Smooth muscle cell (in vitro differentiated cells): ENCODE measurements at regions not wholly inside any gene's neighbourhood (a gene's known extent, or its start where the extent isn't known, plus 50 kb on each side); places are given as distances from the start of the nearest gene placed in this dataset.
"Not testable (repeated sequence)": the region's sequence is repeated elsewhere in the genome, so short reads cannot be mapped to it uniquely, and the experiment has no call there.

Experiments
- DNase-seq: peaks from one replicate; lab custom pipeline; 2025; ENCODE audit not compliant: unreplicated experiment; lab: John Stamatoyannopoulos, UW
- H2AFZ ChIP-seq: fragments of 200-600 bp; sonication (generic); 2 replicates; pipeline ENCODE4 v1.6.0; 2016; ENCODE audit warnings: antibody characterized with exemption, low read depth, mild to moderate bottlenecking
- H3F3A ChIP-seq: fragments of 200-600 bp; sonication (generic); 2 replicates; pipeline ENCODE4 v1.6.0; 2017; ENCODE audit warnings: antibody characterized with exemption, low read depth
- H3K27ac ChIP-seq: fragments of 200-600 bp; sonication (generic); 2 replicates; pipeline ENCODE4 v1.5.1; 2016; ENCODE audit warnings: low read depth, mild to moderate bottlenecking
- H3K27me3 ChIP-seq: fragments of 200-600 bp; sonication (generic); 2 replicates; pipeline ENCODE4 v1.6.1; 2016; ENCODE audit warnings: low read depth, mild to moderate bottlenecking
- H3K36me3 ChIP-seq: fragments of 200-600 bp; sonication (generic); 2 replicates; pipeline ENCODE4 v1.5.1; 2016; ENCODE audit warnings: low read depth
- H3K4me1 ChIP-seq: fragments of 200-600 bp; sonication (generic); 2 replicates; pipeline ENCODE4 v1.5.1; 2016; ENCODE audit warnings: low read depth
- H3K4me2 ChIP-seq: fragments of 200-600 bp; sonication (generic); 2 replicates; pipeline ENCODE4 v1.6.0; 2016; ENCODE audit warnings: mild to moderate bottlenecking
- H3K4me3 ChIP-seq: fragments of 200-600 bp; sonication (generic); 2 replicates; pipeline ENCODE4 v1.5.1; 2016; ENCODE audit warnings: mild to moderate bottlenecking
- H3K79me2 ChIP-seq: fragments of 200-600 bp; sonication (generic); 2 replicates; pipeline ENCODE4 v1.6.0; 2016; ENCODE audit warnings: low read depth, mild to moderate bottlenecking
- H3K9ac ChIP-seq: fragments of 200-600 bp; sonication (generic); 2 replicates; pipeline ENCODE4 v1.6.0; 2016; ENCODE audit warnings: low read depth
- H3K9me3 ChIP-seq: fragments of 200-600 bp; sonication (generic); replicated peaks from 2 replicates; pipeline ENCODE4 v1.5.1; 2016; ENCODE audit warnings: low read depth
- H4K20me1 ChIP-seq: fragments of 200-600 bp; sonication (generic); 2 replicates; pipeline ENCODE4 v1.6.0; 2016; ENCODE audit warnings: low read depth
- CTCF ChIP-seq: fragments of 200-600 bp; sonication (generic); IDR thresholded peaks from 2 replicates; pipeline ENCODE4 v1.5.1; 2017; ENCODE audit warnings: borderline replicate concordance, mild to moderate bottlenecking, antibody characterized with exemption; ENCODE audit not compliant: insufficient read depth, poor library complexity, severe bottlenecking
- WGBS: methylation state at CpG from one replicate; pipeline ENCODE4 v1.1.7; 2016; ENCODE audit warnings: low lambda C conversion rate; 5-methylcytosine and 5-hydroxymethylcytosine counted together

DNA sequence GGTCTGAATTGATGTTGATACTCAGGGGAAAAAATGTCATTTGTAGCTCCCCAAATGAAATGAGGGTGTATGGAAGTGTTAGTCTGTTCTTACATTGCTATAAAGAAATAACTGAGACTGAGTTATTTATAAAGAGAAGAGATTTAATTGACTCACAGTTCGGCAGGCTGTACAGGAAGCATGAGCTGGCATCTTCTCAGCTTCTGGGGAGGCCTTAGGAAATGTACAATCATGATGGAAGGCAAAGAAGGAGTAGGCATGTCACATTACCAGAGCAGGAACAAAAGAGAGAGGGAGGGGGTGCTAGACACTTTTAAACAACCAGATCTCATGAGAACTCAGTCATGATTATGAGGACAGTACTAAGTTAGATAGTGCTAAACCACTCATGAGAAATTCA lies 1199.9 kb upstream of the DIAPH2 start:
- H3K4me1 ChIP-seq: no peaks in the 10 kb centered on the region
- H3K9ac ChIP-seq: no peak overlapping the region
- 64% methylated on average over 1 of the region's 1 CpG for WGBS
- no peaks in the 10 kb centered on the region for H3K9me3 ChIP-seq
- H3K36me3 ChIP-seq: no peaks in the 10 kb centered on the region
- TF ChIP-seq CTCF: no peak
- H2AFZ ChIP-seq: no peak overlapping the region
- no peaks in the 10 kb centered on the region for H3K79me2 ChIP-seq
- H4K20me1 ChIP-seq: no peaks in the 10 kb centered on the region
- no peak overlapping the region for H3K4me3 ChIP-seq
- H3F3A ChIP-seq: no peaks in the 10 kb centered on the region
- H3K27me3 ChIP-seq: no peaks in the 10 kb centered on the region
- H3K27ac ChIP-seq: no peak overlapping the region
- DNase-seq: no peak
- H3K4me2 ChIP-seq: no peak overlapping the region

GRCh38 chrX:95505721-95506120 lies 1178.9 kb upstream of the DIAPH2 start:
- no peak for DNase-seq

GRCh38 chrX:95509474-95509873 lies 1175.2 kb upstream of the DIAPH2 start:
- Histone ChIP-seq H3K9me3 (peaks cover 6% of the 10 kb centered on the region), H3K4me2 (no peak overlapping the region), H3F3A (no peaks in the 10 kb centered on the region), H3K4me3 (no peak overlapping the region), H4K20me1 (no peaks in the 10 kb centered on the region), H3K79me2 (no peaks in the 10 kb centered on the region), H3K9ac (no peak overlapping the region), H3K36me3 (no peaks in the 10 kb centered on the region), H2AFZ (no peak overlapping the region), H3K4me1 (peaks cover 12% of the 10 kb centered on the region), H3K27ac (no peak overlapping the region), H3K27me3 (no peaks in the 10 kb centered on the region)
- DNase-seq: no peak
- TF ChIP-seq CTCF: no peak
- 86% methylated on average over 2 of the region's 2 CpGs for WGBS

More at GRCh38 chrX:95505721-95506120, 1178.9 kb upstream of the DIAPH2 start:
- Histone ChIP-seq H2AFZ (no peak overlapping the region), H4K20me1 (no peaks in the 10 kb centered on the region), H3K27me3 (no peaks in the 10 kb centered on the region), H3K36me3 (no peaks in the 10 kb centered on the region), H3K27ac (no peak overlapping the region), H3K9ac (no peak overlapping the region), H3K4me2 (no peak overlapping the region), H3K4me3 (no peak overlapping the region), H3K9me3 (peaks cover 8% of the 10 kb centered on the region), H3K79me2 (no peaks in the 10 kb centered on the region), H3K4me1 (peaks cover 7% of the 10 kb centered on the region), H3F3A (no peaks in the 10 kb centered on the region)
- TF ChIP-seq CTCF: peak; percentile 45

GRCh38 chrX:95524018-95524417 lies 1160.6 kb upstream of the DIAPH2 start:
- not testable (repeated sequence) for H3K27ac ChIP-seq, H3K27me3 ChIP-seq, H3K36me3 ChIP-seq, H3K4me3 ChIP-seq, H4K20me1 ChIP-seq, H3K79me2 ChIP-seq, DNase-seq, H3K9ac ChIP-seq, H2AFZ ChIP-seq, H3K9me3 ChIP-seq, H3F3A ChIP-seq, H3K4me2 ChIP-seq, H3K4me1 ChIP-seq
- 91% methylated on average over 5 of the region's 5 CpGs for WGBS
